MM.1S (cell line): ENCODE measurements at regions not wholly inside any gene's neighbourhood (a gene's known extent, or its start where the extent isn't known, plus 50 kb on each side); places are given as distances from the start of the nearest gene placed in this dataset.
"Not testable (repeated sequence)": the region's sequence is repeated elsewhere in the genome, so short reads cannot be mapped to it uniquely, and the experiment has no call there.

Source experiments
- EZH2 ChIP-seq: fragments of 300-600 bp; sonication (generic); optimal IDR thresholded peaks from 2 replicates; pipeline ENCODE3; 2017; ENCODE audit warnings: low read depth, mild to moderate bottlenecking, antibody characterized with exemption, low read length, mixed read lengths
- TF ChIP-seq, protein P1 (sequence below): fragments of 300-600 bp; sonication (generic); IDR thresholded peaks from 2 replicates; pipeline ENCODE4 v1.5.1; 2016; ENCODE audit warnings: antibody characterized with exemption, low read length, mixed read lengths

DNA sequence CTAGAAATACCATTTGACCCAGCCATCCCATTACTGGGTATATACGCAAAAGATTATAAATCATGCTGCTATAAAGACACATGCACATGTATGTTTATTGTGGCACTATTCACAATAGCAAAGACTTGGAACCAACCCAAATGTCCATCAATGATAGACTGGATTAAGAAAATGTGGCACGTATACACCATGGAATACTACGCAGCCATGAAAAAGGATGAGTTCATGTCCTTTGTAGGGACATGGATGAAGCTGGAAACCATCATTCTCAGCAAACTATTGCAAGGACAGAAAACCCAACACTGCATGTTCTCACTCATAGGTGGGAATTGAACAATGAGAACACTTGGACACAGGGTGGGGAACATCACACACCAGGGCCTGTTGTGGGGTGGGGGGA is 209.3 kb downstream of the ARHGEF9 start:
- TF ChIP-seq, protein P1, sequence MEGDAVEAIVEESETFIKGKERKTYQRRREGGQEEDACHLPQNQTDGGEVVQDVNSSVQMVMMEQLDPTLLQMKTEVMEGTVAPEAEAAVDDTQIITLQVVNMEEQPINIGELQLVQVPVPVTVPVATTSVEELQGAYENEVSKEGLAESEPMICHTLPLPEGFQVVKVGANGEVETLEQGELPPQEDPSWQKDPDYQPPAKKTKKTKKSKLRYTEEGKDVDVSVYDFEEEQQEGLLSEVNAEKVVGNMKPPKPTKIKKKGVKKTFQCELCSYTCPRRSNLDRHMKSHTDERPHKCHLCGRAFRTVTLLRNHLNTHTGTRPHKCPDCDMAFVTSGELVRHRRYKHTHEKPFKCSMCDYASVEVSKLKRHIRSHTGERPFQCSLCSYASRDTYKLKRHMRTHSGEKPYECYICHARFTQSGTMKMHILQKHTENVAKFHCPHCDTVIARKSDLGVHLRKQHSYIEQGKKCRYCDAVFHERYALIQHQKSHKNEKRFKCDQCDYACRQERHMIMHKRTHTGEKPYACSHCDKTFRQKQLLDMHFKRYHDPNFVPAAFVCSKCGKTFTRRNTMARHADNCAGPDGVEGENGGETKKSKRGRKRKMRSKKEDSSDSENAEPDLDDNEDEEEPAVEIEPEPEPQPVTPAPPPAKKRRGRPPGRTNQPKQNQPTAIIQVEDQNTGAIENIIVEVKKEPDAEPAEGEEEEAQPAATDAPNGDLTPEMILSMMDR, result not testable (repeated sequence)
- TF ChIP-seq EZH2, result not testable (repeated sequence)
